ENCODE measurements at regions not wholly inside any gene's neighbourhood (a gene's known extent, or its start where the extent isn't known, plus 50 kb on each side); places are given as distances from the start of the nearest gene placed in this dataset.

DNA sequence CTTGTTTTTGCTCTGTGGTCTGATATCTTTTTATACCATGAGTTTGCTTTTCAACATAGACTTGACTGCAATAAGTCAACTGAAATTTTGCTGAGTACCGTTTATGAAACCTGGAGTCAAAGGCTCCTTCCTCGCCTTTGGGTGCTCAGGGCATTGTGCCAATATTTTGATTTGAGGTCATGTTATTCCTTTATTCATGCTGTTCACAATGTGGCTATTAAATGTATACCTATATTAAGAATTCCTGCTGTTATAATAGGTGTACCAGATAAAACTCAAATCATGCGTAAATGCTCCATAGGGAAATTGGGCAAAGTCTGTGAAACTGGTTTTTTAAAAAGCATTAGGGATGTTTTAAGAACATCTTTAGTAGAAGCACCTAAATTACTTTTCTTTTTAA, 334.0 kb upstream of the NUDT12 start:
- H3K4me1 ChIP-seq, result no peaks in the 10 kb centered on the region
- no peak for ATAC-seq (ENCODE audit: low FRiP score in 2 of 2)
- no peaks in the 10 kb centered on the region for H3K36me3 ChIP-seq
- H3K27me3 ChIP-seq, result no peaks in the 10 kb centered on the region
- 78 to 95% methylated on average over 3 of the region's 3 CpGs for WGBS, 2 donors
- H3K4me3 ChIP-seq, result no peak overlapping the region
- TF ChIP-seq, protein P1, sequence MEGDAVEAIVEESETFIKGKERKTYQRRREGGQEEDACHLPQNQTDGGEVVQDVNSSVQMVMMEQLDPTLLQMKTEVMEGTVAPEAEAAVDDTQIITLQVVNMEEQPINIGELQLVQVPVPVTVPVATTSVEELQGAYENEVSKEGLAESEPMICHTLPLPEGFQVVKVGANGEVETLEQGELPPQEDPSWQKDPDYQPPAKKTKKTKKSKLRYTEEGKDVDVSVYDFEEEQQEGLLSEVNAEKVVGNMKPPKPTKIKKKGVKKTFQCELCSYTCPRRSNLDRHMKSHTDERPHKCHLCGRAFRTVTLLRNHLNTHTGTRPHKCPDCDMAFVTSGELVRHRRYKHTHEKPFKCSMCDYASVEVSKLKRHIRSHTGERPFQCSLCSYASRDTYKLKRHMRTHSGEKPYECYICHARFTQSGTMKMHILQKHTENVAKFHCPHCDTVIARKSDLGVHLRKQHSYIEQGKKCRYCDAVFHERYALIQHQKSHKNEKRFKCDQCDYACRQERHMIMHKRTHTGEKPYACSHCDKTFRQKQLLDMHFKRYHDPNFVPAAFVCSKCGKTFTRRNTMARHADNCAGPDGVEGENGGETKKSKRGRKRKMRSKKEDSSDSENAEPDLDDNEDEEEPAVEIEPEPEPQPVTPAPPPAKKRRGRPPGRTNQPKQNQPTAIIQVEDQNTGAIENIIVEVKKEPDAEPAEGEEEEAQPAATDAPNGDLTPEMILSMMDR (IDR thresholded peaks at IDR 0.05), result no peak
- TF ChIP-seq POLR2AphosphoS5 (IDR thresholded peaks at IDR 0.05), result no peak
- no peak for TF ChIP-seq EP300 (IDR thresholded peaks at IDR 0.05)
- no peak for TF ChIP-seq POLR2A (IDR thresholded peaks at IDR 0.05)
- no peaks in the 10 kb centered on the region for H3K9me3 ChIP-seq
- DNase-seq, result no peak
- H3K27ac ChIP-seq, result no peak overlapping the region

DNA sequence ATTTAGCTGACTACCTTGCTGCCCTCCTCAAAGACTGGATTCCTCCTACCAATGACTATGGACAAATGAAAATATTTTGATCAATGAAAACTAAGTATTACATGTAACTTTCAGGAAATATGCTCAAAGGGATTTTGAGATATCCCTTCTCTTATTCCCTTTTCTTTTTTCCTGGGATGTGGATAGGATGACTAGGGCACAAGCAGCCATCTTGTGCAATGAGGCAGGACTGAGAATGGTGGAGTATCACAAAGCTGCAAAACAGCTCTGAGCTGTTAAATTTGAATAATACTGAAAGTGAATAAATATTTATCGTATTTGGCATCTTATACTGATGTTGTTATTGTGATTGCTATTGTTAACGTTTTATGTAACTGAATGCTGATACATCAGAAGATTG, 333.1 kb upstream of the NUDT12 start:
- no peak overlapping the region for H3K4me3 ChIP-seq
- H3K9me3 ChIP-seq, result no peaks in the 10 kb centered on the region
- no peaks in the 10 kb centered on the region for H3K36me3 ChIP-seq
- ATAC-seq (ENCODE audit: low FRiP score in 2 of 2), result no peak
- TF ChIP-seq EP300 (IDR thresholded peaks at IDR 0.05) (no peak), POLR2AphosphoS5 (IDR thresholded peaks at IDR 0.05) (no peak), POLR2A (IDR thresholded peaks at IDR 0.05) (no peak)
- TF ChIP-seq, protein P1 (IDR thresholded peaks at IDR 0.05), result no peak
- no peaks in the 10 kb centered on the region for H3K4me1 ChIP-seq
- 81 to 88% methylated on average over 2 of the region's 2 CpGs for WGBS, 2 donors
- no peak overlapping the region for H3K27ac ChIP-seq
- DNase-seq, result no peak
- H3K27me3 ChIP-seq, result no peaks in the 10 kb centered on the region

DNA sequence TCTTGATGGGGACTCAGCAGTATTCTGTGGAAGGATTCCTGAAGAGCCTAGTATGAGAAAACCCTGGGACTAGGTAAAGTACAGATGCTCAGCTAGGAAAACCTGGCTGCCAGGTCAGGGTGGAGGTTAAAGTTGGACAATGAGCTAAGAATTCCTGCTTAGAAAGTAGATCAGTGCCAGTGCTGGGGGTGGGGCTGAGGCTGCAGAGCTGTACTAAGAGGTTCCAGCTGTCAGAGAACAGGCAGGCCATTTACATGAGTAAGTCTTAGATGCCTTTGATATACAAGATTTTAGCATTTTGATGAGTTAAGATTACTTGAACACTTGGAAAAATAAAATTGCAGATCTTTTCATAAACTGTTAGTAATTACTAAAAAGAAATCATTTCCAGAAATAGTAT, 332.3 kb upstream of the NUDT12 start:
- no peaks in the 10 kb centered on the region for H3K36me3 ChIP-seq
- DNase-seq (no peak), ATAC-seq (ENCODE audit: low FRiP score in 2 of 2) (no peak)

DNA sequence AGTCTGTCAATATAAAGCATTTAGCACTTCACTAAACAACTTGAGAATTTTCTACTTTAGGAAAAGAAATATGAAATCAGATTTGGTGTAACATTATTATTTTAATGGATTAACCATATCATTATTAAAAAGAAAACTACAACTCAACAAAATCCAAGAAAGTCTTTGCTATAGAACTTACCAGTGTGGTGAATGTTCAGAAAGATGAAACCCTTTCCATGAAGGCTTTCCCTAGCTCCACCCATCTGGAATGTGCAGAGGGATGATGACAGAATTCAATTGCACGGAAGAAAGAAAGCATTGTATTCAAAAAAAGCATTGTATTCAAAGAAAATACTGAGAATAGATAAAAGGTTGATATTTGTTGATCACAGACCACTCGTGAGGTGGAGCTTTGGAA, 328.6 kb upstream of the NUDT12 start:
- H3K27ac ChIP-seq, result no peak overlapping the region
- H3K4me3 ChIP-seq, result no peak overlapping the region
- no peaks in the 10 kb centered on the region for H3K27me3 ChIP-seq
- 67 to 75% methylated on average over 2 of the region's 2 CpGs for WGBS, 2 donors
- no peaks in the 10 kb centered on the region for H3K9me3 ChIP-seq
- DNase-seq (no peak), ATAC-seq (ENCODE audit: low FRiP score in 2 of 2) (no peak)
- no peaks in the 10 kb centered on the region for H3K4me1 ChIP-seq
- H3K36me3 ChIP-seq, result no peaks in the 10 kb centered on the region
- no peak for TF ChIP-seq POLR2A (IDR thresholded peaks at IDR 0.05)
- TF ChIP-seq POLR2AphosphoS5 (IDR thresholded peaks at IDR 0.05), result no peak
- TF ChIP-seq EP300 (IDR thresholded peaks at IDR 0.05), result no peak
- TF ChIP-seq, protein P1 (IDR thresholded peaks at IDR 0.05), result no peak

More for the DNA sequence above, 332.3 kb upstream of the NUDT12 start:
- Histone ChIP-seq H3K27ac (no peak overlapping the region), H3K4me3 (no peak overlapping the region), H3K9me3 (no peaks in the 10 kb centered on the region), H3K27me3 (no peaks in the 10 kb centered on the region), H3K4me1 (no peaks in the 10 kb centered on the region)
- no peak for TF ChIP-seq POLR2AphosphoS5 (IDR thresholded peaks at IDR 0.05)
- TF ChIP-seq POLR2A (IDR thresholded peaks at IDR 0.05), result no peak
- TF ChIP-seq EP300 (IDR thresholded peaks at IDR 0.05), result no peak
- TF ChIP-seq, protein P1 (IDR thresholded peaks at IDR 0.05), result no peak

DNA sequence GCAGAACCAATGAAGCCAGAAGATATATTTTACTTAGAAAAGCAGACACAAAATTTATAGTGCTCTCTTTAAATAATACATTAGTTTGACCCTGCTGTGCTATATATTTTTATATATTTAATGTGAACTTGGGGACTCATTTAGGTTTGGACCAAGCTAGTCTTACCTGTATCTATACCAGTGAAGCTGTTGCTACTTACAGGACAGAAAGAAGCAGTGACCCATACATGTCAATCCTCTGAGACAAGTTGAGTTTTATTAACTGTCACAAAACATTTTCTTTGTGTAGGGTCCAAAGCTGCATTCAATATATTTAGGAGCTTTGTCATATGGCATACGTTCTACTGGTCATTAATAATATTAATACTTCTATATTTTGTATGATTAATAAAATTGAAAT, 327.7 kb upstream of the NUDT12 start:
- Histone ChIP-seq H3K4me3 (no peak overlapping the region), H3K27ac (no peak overlapping the region), H3K27me3 (no peaks in the 10 kb centered on the region), H3K36me3 (no peaks in the 10 kb centered on the region), H3K4me1 (no peaks in the 10 kb centered on the region), H3K9me3 (no peaks in the 10 kb centered on the region)
- TF ChIP-seq POLR2AphosphoS5 (IDR thresholded peaks at IDR 0.05) (no peak), POLR2A (IDR thresholded peaks at IDR 0.05) (no peak), EP300 (IDR thresholded peaks at IDR 0.05) (no peak)
- TF ChIP-seq, protein P1 (IDR thresholded peaks at IDR 0.05), result no peak
- DNase-seq (no peak), ATAC-seq (ENCODE audit: low FRiP score in 2 of 2) (no peak)
- 76 to 80% methylated on average over 1 of the region's 1 CpG for WGBS, 2 donors
